IMR-90 (cell line): ENCODE measurements at regions not wholly inside any gene's neighbourhood (a gene's known extent, or its start where the extent isn't known, plus 50 kb on each side); places are given as distances from the start of the nearest gene placed in this dataset.

Experiments
- ATAC-seq: fragments of 200-7000 bp; cut with Tn5 transposase; 2 replicates; pipeline ENCODE4 v1.9.1; 2020; ENCODE audit warnings: low read depth, mild to moderate bottlenecking, moderate library complexity
- BruUV-seq: library from RNA; stranded (reverse); fragments of 400-500 nt; replicated peaks from 2 replicates; lab custom pipeline; 2021; lab: Mats Ljungman, UMichigan
- CTCF ChIA-PET: fragments of 300-600 bp; formaldehyde crosslinking; extraction: SDS; loops from one replicate; lab custom pipeline; 2021; ENCODE audit warnings: antibody characterized with exemption; lab: Yijun Ruan, JAX
- POLR2A ChIA-PET: fragments of 300-600 bp; sonication (Branson Sonifier 250); formaldehyde crosslinking; loops from one replicate; lab custom pipeline; 2022; ENCODE audit warnings: antibody characterized with exemption; ENCODE audit not compliant: unreplicated experiment; lab: Charles Lee
- DNase-seq: peaks from one replicate; pipeline ENCODE4 v3.0.0; 2013
- H2AFZ ChIP-seq: replicated peaks from 2 replicates; pipeline ENCODE3; 2013; ENCODE audit warnings: low read length, mild to moderate bottlenecking; ENCODE audit not compliant: poor library complexity
- H2AK5ac ChIP-seq: 2 replicates; pipeline ENCODE4 v1.6.1; 2013; ENCODE audit warnings: low read depth, low read length, inconsistent platforms
- H2AK9ac ChIP-seq: replicated peaks from 2 replicates; pipeline ENCODE3; 2013; ENCODE audit warnings: mild to moderate bottlenecking, low read depth, low read length, moderate library complexity; ENCODE audit not compliant: poor library complexity
- H2BK120ac ChIP-seq: 2 replicates; pipeline ENCODE4 v1.6.1; 2013; ENCODE audit warnings: low read depth, low read length, inconsistent platforms
- H2BK15ac ChIP-seq: 3 replicates; pipeline ENCODE4 v1.6.1; 2013; ENCODE audit warnings: low read depth, low read length, inconsistent platforms
- H2BK20ac ChIP-seq: 2 replicates; pipeline ENCODE4 v1.6.1; 2013; ENCODE audit warnings: low read depth, mild to moderate bottlenecking, inconsistent platforms, low read length, moderate library complexity
- H2BK5ac ChIP-seq: 2 replicates; pipeline ENCODE4 v1.6.1; 2013; ENCODE audit warnings: mild to moderate bottlenecking, low read depth, low read length, inconsistent platforms; ENCODE audit not compliant: poor library complexity, severe bottlenecking
- H3K14ac ChIP-seq: replicated peaks from 2 replicates; pipeline ENCODE4 v1.6.1; 2013; ENCODE audit warnings: low read depth, low read length, inconsistent platforms
- H3K18ac ChIP-seq: 2 replicates; pipeline ENCODE4 v1.6.1; 2013; ENCODE audit warnings: low read depth, low read length, control low read depth
- H3K23ac ChIP-seq: 2 replicates; pipeline ENCODE4 v1.6.1; 2013; ENCODE audit warnings: low read depth, low read length, inconsistent platforms
- H3K27ac ChIP-seq: 2 replicates; pipeline ENCODE4 v1.5.1; 2013; ENCODE audit warnings: mild to moderate bottlenecking, control low read depth, low read length; ENCODE audit not compliant: insufficient read depth
- H3K27me3 ChIP-seq: 2 replicates; pipeline ENCODE4 v1.6.1; 2013; ENCODE audit warnings: low read length; ENCODE audit not compliant: control insufficient read depth, insufficient read depth
- H3K36me3 ChIP-seq: 2 replicates; pipeline ENCODE4 v1.6.1; 2013; ENCODE audit warnings: low read length, mixed read lengths; ENCODE audit not compliant: control insufficient read depth, insufficient read depth
- H3K4ac ChIP-seq: 2 replicates; pipeline ENCODE4 v1.6.1; 2013; ENCODE audit warnings: low read depth, low read length, inconsistent platforms
- H3K4me1 ChIP-seq: 2 replicates; pipeline ENCODE4 v1.6.1; 2013; ENCODE audit warnings: low read length, mixed read lengths; ENCODE audit not compliant: control insufficient read depth, insufficient read depth
- H3K4me2 ChIP-seq: 2 replicates; pipeline ENCODE4 v1.6.1; 2013; ENCODE audit warnings: low read depth, mild to moderate bottlenecking, control low read depth, low read length, moderate library complexity
- H3K4me3 ChIP-seq: 2 replicates; pipeline ENCODE4 v1.5.1; 2013; ENCODE audit warnings: low read depth, mild to moderate bottlenecking, control low read depth, low read length, moderate library complexity; ENCODE audit not compliant: insufficient read depth
- H3K56ac ChIP-seq: 2 replicates; pipeline ENCODE4 v1.6.1; 2013; ENCODE audit warnings: low read length, inconsistent platforms; ENCODE audit not compliant: insufficient read depth; ENCODE audit errors: extremely low read depth
- H3K79me1 ChIP-seq, 2 experiments: 2 replicates each; pipeline ENCODE4 v1.6.1; 2013; ENCODE audit warnings: low read length in 2 of 2, inconsistent platforms in 1 of 2, low read depth in 1 of 2
- H3K9ac ChIP-seq: 2 replicates; pipeline ENCODE4 v1.6.1; 2013; ENCODE audit warnings: low read depth, low read length, control low read depth
- H3K9me1 ChIP-seq: 2 replicates; pipeline ENCODE4 v1.6.1; 2013; ENCODE audit warnings: low read length, inconsistent platforms; ENCODE audit not compliant: insufficient read depth
- H3K9me3 ChIP-seq: 2 replicates; pipeline ENCODE4 v1.6.1; 2013; ENCODE audit warnings: low read length; ENCODE audit not compliant: control insufficient read depth, insufficient read depth
- H4K20me1 ChIP-seq: 2 replicates; pipeline ENCODE4 v1.6.1; 2013; ENCODE audit warnings: low read length, inconsistent platforms; ENCODE audit not compliant: insufficient read depth
- H4K5ac ChIP-seq: 2 replicates; pipeline ENCODE4 v1.6.1; 2013; ENCODE audit warnings: mild to moderate bottlenecking, low read depth, low read length, control low read depth
- H4K8ac ChIP-seq, 2 experiments: 2 replicates each; pipeline ENCODE4 v1.6.1; 2013; ENCODE audit warnings: low read depth in 2 of 2, low read length in 2 of 2, control low read depth in 1 of 2, inconsistent platforms in 1 of 2
- H4K91ac ChIP-seq: 2 replicates; pipeline ENCODE4 v1.6.1; 2013; ENCODE audit warnings: low read depth, low read length, inconsistent platforms; ENCODE audit not compliant: insufficient read depth
- BHLHE40 ChIP-seq: fragments of 150-350 bp; IDR thresholded peaks from 2 replicates; pipeline ENCODE4 v1.6.1; 2016; ENCODE audit warnings: mild to moderate bottlenecking, low read depth, low read length
- CHD1 ChIP-seq: IDR thresholded peaks from 2 replicates; pipeline ENCODE4 v1.6.1; 2012; ENCODE audit warnings: low read depth, low read length, improper control_type of control experiment
- ELK1 ChIP-seq: fragments of 150-350 bp; IDR thresholded peaks from 2 replicates; pipeline ENCODE4 v1.6.1; 2016; ENCODE audit warnings: low read depth, mild to moderate bottlenecking, low read length, moderate library complexity, borderline replicate concordance
- MAFK ChIP-seq: IDR thresholded peaks from 2 replicates; pipeline ENCODE4 v1.6.1; 2012; ENCODE audit warnings: low read depth, low read length, improper control_type of control experiment
- MXI1 ChIP-seq: IDR thresholded peaks from 2 replicates; pipeline ENCODE4 v1.6.1; 2012; ENCODE audit warnings: low read depth, mild to moderate bottlenecking, low read length, moderate library complexity, borderline replicate concordance
- NFE2L2 ChIP-seq: fragments of 150-350 bp; IDR thresholded peaks from 2 replicates; pipeline ENCODE4 v1.6.1; 2016; ENCODE audit warnings: low read depth, mild to moderate bottlenecking, low read length
- RAD21 ChIP-seq: IDR thresholded peaks from 2 replicates; pipeline ENCODE4 v1.6.1; 2012; ENCODE audit warnings: low read length, improper control_type of control experiment
- RCOR1 ChIP-seq: IDR thresholded peaks from 2 replicates; pipeline ENCODE4 v1.6.1; 2012; ENCODE audit warnings: mild to moderate bottlenecking, low read length, improper control_type of control experiment; ENCODE audit not compliant: insufficient replicate concordance
- SMC3 ChIP-seq: fragments of 150-350 bp; IDR thresholded peaks from 2 replicates; pipeline ENCODE4 v1.6.1; 2016; ENCODE audit warnings: low read depth, mild to moderate bottlenecking, antibody characterized with exemption, low read length, moderate library complexity
- USF2 ChIP-seq: fragments of 150-350 bp; IDR thresholded peaks from 2 replicates; pipeline ENCODE4 v1.6.1; 2017; ENCODE audit warnings: mild to moderate bottlenecking, antibody characterized with exemption, low read length, low read depth
- WGBS, 2 experiments: methylation state at CpG; one replicate each; pipeline versions ENCODE4 v1.1.5 to v1.1.7; 2013; ENCODE audit warnings: missing lambda C conversion rate in 2 of 2; ENCODE audit not compliant: insufficient read length in 1 of 2; ENCODE audit errors: extremely low coverage in 2 of 2; 5-methylcytosine and 5-hydroxymethylcytosine counted together
- dilution Hi-C: fragments of 300-500 bp; cut with HindIII; formaldehyde crosslinking; loops from one replicate; pipeline ENCODE4 v1.14.3; 2018; ENCODE audit warnings: low sequenced_read_pairs; ENCODE audit not compliant: unreplicated experiment
- in situ Hi-C: fragments of 300-500 bp; cut with MboI; formaldehyde crosslinking; loops from 3 replicates; pipeline ENCODE4 v1.14.3; 2019; ENCODE audit warnings: low sequenced_read_pairs, inconsistent platforms, mixed read lengths
- intact Hi-C: fragments of 100-400 bp; cut with micrococcal nuclease; formaldehyde crosslinking; loops from 2 replicates; pipeline ENCODE4 v1.10.0; 2022

DNA sequence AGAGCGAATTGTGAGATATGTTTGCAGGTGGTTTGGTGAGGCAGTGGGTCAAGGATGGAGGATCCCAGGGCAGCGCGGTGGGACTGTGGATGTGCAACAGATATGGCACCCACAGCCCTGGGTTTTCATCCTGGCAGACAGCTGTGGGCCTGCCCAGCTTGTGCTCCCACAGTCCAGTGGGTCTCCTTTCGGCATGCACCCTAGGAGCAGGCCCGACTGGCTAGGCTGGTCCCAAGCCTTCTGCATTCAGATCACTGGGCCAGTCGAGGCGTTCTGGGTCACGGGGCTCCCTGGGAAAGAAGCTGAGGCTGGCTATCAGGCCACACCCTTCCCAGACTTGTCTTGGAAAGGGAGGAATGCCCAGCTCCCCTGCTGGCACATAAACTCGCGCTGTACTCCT, 2289.6 kb downstream of the ARAP2 start:
- no peaks in the 10 kb centered on the region for H3K4me1 ChIP-seq
- ATAC-seq (no peak), DNase-seq (no peak)
- H3K79me1 ChIP-seq, result no peaks in the 10 kb centered on the region
- H4K91ac ChIP-seq, result no peak overlapping the region
- no peak overlapping the region for H3K18ac ChIP-seq
- H4K20me1 ChIP-seq, result no peaks in the 10 kb centered on the region
- H3K27ac ChIP-seq, result no peak overlapping the region
- no peak overlapping the region for H3K9ac ChIP-seq
- H3K4me2 ChIP-seq, result no peak overlapping the region
- no peak overlapping the region for H2BK5ac ChIP-seq
- H3K27me3 ChIP-seq, result no peaks in the 10 kb centered on the region
- WGBS, 2 experiments, result 94% methylated on average over 4 of the region's 10 CpGs; no CpG with 5 or more reads in 1 of the 2 experiments
- H2BK20ac ChIP-seq, result no peak overlapping the region
- no peak overlapping the region for H2AK5ac ChIP-seq
- H2AK9ac ChIP-seq, result no peak overlapping the region
- H4K8ac ChIP-seq, result no peak overlapping the region
- ChIA-PET POLR2A (no interaction called here), CTCF (no interaction called here)
- in situ Hi-C loops, result no loop called here
- H3K4me3 ChIP-seq, result no peak overlapping the region
- H2BK120ac ChIP-seq, result no peak overlapping the region
- H3K56ac ChIP-seq, result no peak overlapping the region
- TF ChIP-seq MXI1 (no peak), CHD1 (no peak), USF2 (no peak), RCOR1 (no peak), RAD21 (no peak), BHLHE40 (no peak), MAFK (no peak), ELK1 (no peak), SMC3 (no peak), NFE2L2 (no peak)
- H3K23ac ChIP-seq, result no peak overlapping the region
- intact Hi-C loops, result no loop called here
- H2BK15ac ChIP-seq, result no peak overlapping the region
- no peaks in the 10 kb centered on the region for H3K36me3 ChIP-seq
- H2AFZ ChIP-seq, result peak overlapping the region; percentile 43
- no peak overlapping the region for H3K4ac ChIP-seq
- H3K14ac ChIP-seq, result no peak overlapping the region
- no peak overlapping the region for H4K5ac ChIP-seq
- no peaks in the 10 kb centered on the region for H3K9me1 ChIP-seq
- BruUV-seq, result no TSS peak
- H3K9me3 ChIP-seq, result peaks cover 1% of the 10 kb centered on the region; the same call in 1 of the 2 replicates
- dilution Hi-C loops, result no loop called here
